GM23338 (cell line): ENCODE measurements at regions not wholly inside any gene's neighbourhood (a gene's known extent, or its start where the extent isn't known, plus 50 kb on each side); places are given as distances from the start of the nearest gene placed in this dataset.

Source experiments
- CREB1 ChIP-seq: fragments of 250-450 bp; sonication (Bioruptor Pico); IDR thresholded peaks from 2 replicates; pipeline ENCODE4 v1.5.0; 2020; ENCODE audit warnings: low read depth, mild to moderate bottlenecking, moderate library complexity
- CTCF ChIP-seq, 2 experiments: fragments of 200-600 bp in 1 of 2; sonication (generic) in 1 of 2; conservative IDR thresholded peaks; 2 replicates each; pipeline versions ENCODE4 v1.5.1 to v1.6.1; 2016 to 2017; ENCODE audit warnings: antibody characterized with exemption in 2 of 2, low read depth in 2 of 2, mild to moderate bottlenecking in 2 of 2, moderate library complexity in 1 of 2
- EZH2 ChIP-seq: fragments of 200-600 bp; sonication (generic); IDR thresholded peaks from one replicate; pipeline ENCODE4 v1.8.0; 2017; ENCODE audit warnings: antibody characterized with exemption, mild to moderate bottlenecking, low read depth; ENCODE audit not compliant: unreplicated experiment
- EZH2phosphoT487 ChIP-seq: fragments of 200-600 bp; sonication (generic); IDR thresholded peaks from one replicate; pipeline ENCODE4 v1.8.1; 2018; ENCODE audit warnings: antibody characterized with exemption; ENCODE audit not compliant: unreplicated experiment
- JUNB ChIP-seq: IDR thresholded peaks from one replicate; pipeline ENCODE4 v1.6.1; 2016; ENCODE audit warnings: antibody characterized with exemption; ENCODE audit not compliant: unreplicated experiment
- POLR2AphosphoS5 ChIP-seq: IDR thresholded peaks from 2 replicates; pipeline ENCODE4 v1.6.1; 2016; ENCODE audit warnings: antibody characterized with exemption, low read depth
- REST ChIP-seq: IDR thresholded peaks from one replicate; pipeline ENCODE4 v1.6.1; 2018; ENCODE audit warnings: antibody characterized with exemption; ENCODE audit not compliant: unreplicated experiment
- STAT1 ChIP-seq: IDR thresholded peaks from one replicate; pipeline ENCODE4 v1.6.1; 2016; ENCODE audit warnings: antibody characterized with exemption; ENCODE audit not compliant: unreplicated experiment

- no peak for TF ChIP-seq CREB1
- TF ChIP-seq CTCF (conservative IDR thresholded peaks at IDR 0.05; ENCODE audit: low read depth in 2 of 2) = no peak
- no peak for TF ChIP-seq POLR2AphosphoS5
- TF ChIP-seq EZH2 = no peak
- TF ChIP-seq STAT1 = no peak
- TF ChIP-seq JUNB = no peak
- TF ChIP-seq REST = no peak
- no peak for TF ChIP-seq EZH2phosphoT487
Measured at GRCh38 chr10:78695846-78696245, 372.9 kb upstream of the ZMIZ1 start.
